Adrenal gland (tissue), 5 donors: ENCODE measurements at regions not wholly inside any gene's neighbourhood (a gene's known extent, or its start where the extent isn't known, plus 50 kb on each side); places are given as distances from the start of the nearest gene placed in this dataset.
"Not testable (repeated sequence)": the region's sequence is repeated elsewhere in the genome, so short reads cannot be mapped to it uniquely, and the experiment has no call there.

ENCODE experiments used
- POLR2A ChIP-seq, 2 donors: fragments of 450-650 bp; IDR thresholded peaks; one replicate each; pipeline ENCODE4 v1.6.1; 2017; ENCODE audit warnings: antibody characterized with exemption in 2 of 2, mild to moderate bottlenecking in 2 of 2, moderate library complexity in 1 of 2
- TF ChIP-seq, protein P1 (sequence below), 6 experiments: fragments of 450-650 bp in 4 of 6; fragments of 200-600 bp in 2 of 6; sonication (generic) in 1 of 6; IDR thresholded peaks; 1 replicate in 5 of 6; 2 replicates in 1 of 6; pipeline versions ENCODE4 v1.5.1 to v1.8.0; 2016 to 2021; ENCODE audit warnings: antibody characterized with exemption in 6 of 6, mild to moderate bottlenecking in 2 of 6, moderate library complexity in 1 of 6
- donor health status: DM: no; HTN: no; CAD: no.

DNA sequence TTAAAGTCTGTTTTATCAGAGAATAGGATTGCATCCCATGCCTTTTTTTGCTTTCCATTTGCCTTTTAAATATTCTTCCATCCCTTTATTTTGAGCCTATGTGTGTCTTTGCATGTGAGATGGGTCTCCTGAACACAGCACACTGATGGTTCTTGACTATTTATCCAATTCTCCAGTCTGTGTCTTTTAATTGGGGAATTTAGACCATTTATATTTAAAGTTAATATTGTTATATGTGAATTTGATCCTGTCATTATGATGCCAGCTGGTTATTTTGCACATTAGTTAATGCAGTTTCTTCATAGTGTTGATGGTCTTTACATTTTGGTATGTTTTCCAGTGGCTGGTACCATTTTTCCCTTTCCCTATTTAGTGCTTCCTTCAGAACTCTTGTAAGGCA is 1287.0 kb downstream of the REEP3 start:
- TF ChIP-seq POLR2A (IDR thresholded peaks at IDR 0.05) = not testable (repeated sequence)
- TF ChIP-seq, protein P1, sequence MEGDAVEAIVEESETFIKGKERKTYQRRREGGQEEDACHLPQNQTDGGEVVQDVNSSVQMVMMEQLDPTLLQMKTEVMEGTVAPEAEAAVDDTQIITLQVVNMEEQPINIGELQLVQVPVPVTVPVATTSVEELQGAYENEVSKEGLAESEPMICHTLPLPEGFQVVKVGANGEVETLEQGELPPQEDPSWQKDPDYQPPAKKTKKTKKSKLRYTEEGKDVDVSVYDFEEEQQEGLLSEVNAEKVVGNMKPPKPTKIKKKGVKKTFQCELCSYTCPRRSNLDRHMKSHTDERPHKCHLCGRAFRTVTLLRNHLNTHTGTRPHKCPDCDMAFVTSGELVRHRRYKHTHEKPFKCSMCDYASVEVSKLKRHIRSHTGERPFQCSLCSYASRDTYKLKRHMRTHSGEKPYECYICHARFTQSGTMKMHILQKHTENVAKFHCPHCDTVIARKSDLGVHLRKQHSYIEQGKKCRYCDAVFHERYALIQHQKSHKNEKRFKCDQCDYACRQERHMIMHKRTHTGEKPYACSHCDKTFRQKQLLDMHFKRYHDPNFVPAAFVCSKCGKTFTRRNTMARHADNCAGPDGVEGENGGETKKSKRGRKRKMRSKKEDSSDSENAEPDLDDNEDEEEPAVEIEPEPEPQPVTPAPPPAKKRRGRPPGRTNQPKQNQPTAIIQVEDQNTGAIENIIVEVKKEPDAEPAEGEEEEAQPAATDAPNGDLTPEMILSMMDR (IDR thresholded peaks at IDR 0.05) = not testable (repeated sequence)
